H1 (cell line): ENCODE measurements at regions not wholly inside any gene's neighbourhood (a gene's known extent, or its start where the extent isn't known, plus 50 kb on each side); places are given as distances from the start of the nearest gene placed in this dataset.

Experiments
- CTCF ChIA-PET: fragments of 300-600 bp; sonication (Branson Sonifier 250); formaldehyde crosslinking; loops from one replicate; lab custom pipeline; 2021; ENCODE audit not compliant: partially characterized antibody; lab: Charles Lee
- POLR2A ChIA-PET: fragments of 300-600 bp; sonication (Branson Sonifier 250); formaldehyde crosslinking; loops from one replicate; lab custom pipeline; 2021; ENCODE audit warnings: inconsistent platforms; ENCODE audit not compliant: partially characterized antibody; lab: Charles Lee
- DNase-seq, 2 experiments: peaks; one replicate each; pipeline versions ENCODE4 v3.0.0 to v3.0.0-alpha.2; 2010 to 2022; ENCODE audit warnings: low spot score in 2 of 2, low read depth in 1 of 2, mixed read lengths in 1 of 2
- FAIRE-seq: peaks from 2 replicates; lab custom pipeline; 2011; peaks lifted over from hg19 to GRCh38; lab: Jason Lieb, UNC
- H2AFZ ChIP-seq: 2 replicates; pipeline ENCODE4 v1.8.1; 2012; ENCODE audit warnings: low read length, inconsistent platforms
- H2AK5ac ChIP-seq: 2 replicates; pipeline ENCODE4 v1.6.1; 2013; ENCODE audit warnings: low read depth, low read length
- H2BK120ac ChIP-seq: replicated peaks from 2 replicates; pipeline ENCODE3; 2013; ENCODE audit warnings: low read depth, low read length, inconsistent platforms
- H2BK12ac ChIP-seq: 2 replicates; pipeline ENCODE4 v1.6.1; 2013; ENCODE audit warnings: low read depth, low read length
- H2BK15ac ChIP-seq: 2 replicates; pipeline ENCODE4 v1.6.1; 2013; ENCODE audit warnings: low read length
- H2BK20ac ChIP-seq: 2 replicates; pipeline ENCODE4 v1.6.1; 2013; ENCODE audit warnings: low read length
- H2BK5ac ChIP-seq: 2 replicates; pipeline ENCODE4 v1.6.1; 2013; ENCODE audit warnings: low read depth, low read length
- H3K14ac ChIP-seq: 2 replicates; pipeline ENCODE4 v1.6.1; 2013; ENCODE audit warnings: inconsistent platforms; ENCODE audit not compliant: insufficient read length
- H3K18ac ChIP-seq: 2 replicates; pipeline ENCODE4 v1.6.1; 2013; ENCODE audit warnings: low read length; ENCODE audit errors: extremely low read depth
- H3K23ac ChIP-seq: 2 replicates; pipeline ENCODE4 v1.6.1; 2013; ENCODE audit warnings: inconsistent platforms; ENCODE audit not compliant: insufficient read length
- H3K23me2 ChIP-seq: 2 replicates; pipeline ENCODE4 v1.6.1; 2013; ENCODE audit warnings: low read depth, low read length
- H3K27ac ChIP-seq: 2 replicates; pipeline ENCODE4 v1.6.1; 2011; ENCODE audit warnings: low read depth, low read length, inconsistent platforms
- H3K27me3 ChIP-seq, 4 experiments: replicated peaks in 1 of 4; 1 replicate in 1 of 4; 2 replicates in 3 of 4; pipeline versions ENCODE4 v1.6.1 to v1.8.1; 2011 to 2013; ENCODE audit warnings: low read length in 3 of 4, mild to moderate bottlenecking in 3 of 4, inconsistent platforms in 2 of 4, mixed read lengths in 2 of 4, moderate library complexity in 1 of 4; ENCODE audit not compliant: control insufficient read depth in 3 of 4, insufficient read depth in 3 of 4; ENCODE audit errors: extremely low read depth in 1 of 4
- H3K36me3 ChIP-seq, 4 experiments: 2 replicates each; pipeline versions ENCODE4 v1.6.1 to v1.8.1; 2011 to 2013; ENCODE audit warnings: mild to moderate bottlenecking in 4 of 4, low read length in 3 of 4, moderate library complexity in 2 of 4, control low read depth in 1 of 4, inconsistent platforms in 1 of 4; ENCODE audit not compliant: insufficient read depth in 4 of 4, control insufficient read depth in 2 of 4
- H3K4ac ChIP-seq: replicated peaks from 2 replicates; pipeline ENCODE3; 2013; ENCODE audit warnings: low read length, low read depth, mixed read lengths, inconsistent platforms; ENCODE audit not compliant: insufficient read length
- H3K4me1 ChIP-seq, 4 experiments: replicated peaks in 1 of 4; 1 replicate in 1 of 4; 2 replicates in 3 of 4; pipeline versions ENCODE4 v1.6.1 to v1.8.1; 2011 to 2013; ENCODE audit warnings: low read length in 3 of 4, inconsistent platforms in 2 of 4, mixed read lengths in 1 of 4; ENCODE audit not compliant: insufficient read depth in 4 of 4, control insufficient read depth in 3 of 4
- H3K4me2 ChIP-seq, 2 experiments: 2 replicates each; pipeline versions ENCODE4 v1.6.1 to v1.8.1; 2011 to 2013; ENCODE audit warnings: low read depth in 2 of 2, low read length in 2 of 2, control low read depth in 1 of 2, inconsistent platforms in 1 of 2, mild to moderate bottlenecking in 1 of 2; ENCODE audit not compliant: insufficient read depth in 1 of 2
- H3K4me3 ChIP-seq, 4 experiments: fragments of 200-600, 300-600 bp in 1 of 4; sonication (generic), shearing (Covaris generic), sonication (Bioruptor Twin) in 1 of 4; 2 replicates each; pipeline versions ENCODE4 v1.5.1 to v1.8.1; 2011 to 2016; ENCODE audit warnings: low read length in 4 of 4, low read depth in 3 of 4, control low read depth in 2 of 4, inconsistent platforms in 2 of 4, mild to moderate bottlenecking in 2 of 4, mixed read lengths in 1 of 4, moderate library complexity in 1 of 4; ENCODE audit not compliant: insufficient read depth in 2 of 4; ENCODE audit errors: extremely low read depth in 1 of 4
- H3K56ac ChIP-seq: replicated peaks from 2 replicates; pipeline ENCODE3; 2013; ENCODE audit warnings: low read depth, mild to moderate bottlenecking, mixed read lengths, low read length, inconsistent platforms; ENCODE audit not compliant: insufficient read length
- H3K79me1 ChIP-seq: 2 replicates; pipeline ENCODE4 v1.6.1; 2013; ENCODE audit warnings: low read depth, low read length, control low read depth
- H3K79me2 ChIP-seq, 2 experiments: 2 replicates each; pipeline versions ENCODE4 v1.6.1 to v1.8.1; 2012 to 2013; ENCODE audit warnings: low read length in 2 of 2, mild to moderate bottlenecking in 2 of 2, inconsistent platforms in 1 of 2; ENCODE audit not compliant: insufficient read depth in 2 of 2, control insufficient read depth in 1 of 2
- H3K9ac ChIP-seq, 4 experiments: replicated peaks in 1 of 4; 1 replicate in 1 of 4; 2 replicates in 3 of 4; pipeline versions ENCODE4 v1.6.1 to v1.8.1; 2011 to 2013; ENCODE audit warnings: low read depth in 3 of 4, low read length in 3 of 4, control low read depth in 2 of 4, mild to moderate bottlenecking in 2 of 4, moderate library complexity in 2 of 4, inconsistent platforms in 1 of 4; ENCODE audit errors: extremely low read depth in 1 of 4
- H3K9me3 ChIP-seq, 2 experiments: 2 replicates each; pipeline versions ENCODE4 v1.6.1 to v1.8.1; 2012 to 2013; ENCODE audit warnings: mild to moderate bottlenecking in 2 of 2, moderate library complexity in 2 of 2, control low read depth in 1 of 2, inconsistent platforms in 1 of 2, low read depth in 1 of 2, low read length in 1 of 2, mixed read lengths in 1 of 2; ENCODE audit not compliant: insufficient read depth in 2 of 2
- H4K20me1 ChIP-seq, 2 experiments: replicated peaks in 1 of 2; 2 replicates each; pipeline versions ENCODE3 to v1.8.1; 2011 to 2013; ENCODE audit warnings: inconsistent platforms in 2 of 2, low read length in 2 of 2, mild to moderate bottlenecking in 1 of 2; ENCODE audit not compliant: insufficient read depth in 2 of 2, control insufficient read depth in 1 of 2
- H4K5ac ChIP-seq: 2 replicates; pipeline ENCODE4 v1.6.1; 2013; ENCODE audit warnings: low read length, low read depth, mixed read lengths, inconsistent platforms; ENCODE audit not compliant: insufficient read length
- H4K8ac ChIP-seq: 2 replicates; pipeline ENCODE4 v1.8.0; 2013; ENCODE audit warnings: mild to moderate bottlenecking, moderate library complexity, low read length, inconsistent platforms; ENCODE audit not compliant: insufficient read depth; ENCODE audit errors: extremely low read depth
- H4K91ac ChIP-seq: replicated peaks from 2 replicates; pipeline ENCODE3; 2013; ENCODE audit warnings: low read length, mixed read lengths, inconsistent platforms; ENCODE audit not compliant: insufficient read length
- BCL11A ChIP-seq, 2 experiments: IDR thresholded peaks; one replicate each; pipeline ENCODE4 v1.6.1; 2011; ENCODE audit warnings: low read depth in 2 of 2, low read length in 2 of 2, mild to moderate bottlenecking in 2 of 2
- CBX5 ChIP-seq: fragments of 300-800, 300-1000 bp; sonication (generic); IDR thresholded peaks from 2 replicates; pipeline ENCODE4 v1.7.1; 2016; ENCODE audit warnings: antibody characterized with exemption, low read length, low read depth
- CHD2 ChIP-seq: IDR thresholded peaks from 2 replicates; pipeline ENCODE4 v1.6.1; 2012; ENCODE audit warnings: low read length, improper control_type of control experiment
- CTBP2 ChIP-seq: IDR thresholded peaks from 2 replicates; pipeline ENCODE4 v1.7.0; 2011; ENCODE audit warnings: borderline replicate concordance, mild to moderate bottlenecking, moderate library complexity, mixed read lengths, low read length; ENCODE audit not compliant: insufficient read depth, insufficient read length
- EGR1 ChIP-seq: IDR thresholded peaks from 2 replicates; pipeline ENCODE4 v1.6.1; 2011; ENCODE audit warnings: low read depth, low read length, borderline replicate concordance
- KDM4A ChIP-seq: IDR thresholded peaks from one replicate; pipeline ENCODE4 v1.7.1; 2012; ENCODE audit warnings: low read depth, mild to moderate bottlenecking, moderate library complexity, low read length, inconsistent platforms; ENCODE audit not compliant: severe bottlenecking
- KDM5A ChIP-seq: fragments of 200-600 bp; IDR thresholded peaks from 2 replicates; pipeline ENCODE4 v1.7.1; 2012; ENCODE audit warnings: mild to moderate bottlenecking, low read length, inconsistent platforms, mixed read lengths
- RAD21 ChIP-seq, 2 experiments: IDR thresholded peaks in 1 of 2; conservative IDR thresholded peaks in 1 of 2; 2 replicates each; pipeline ENCODE4 v1.6.1; 2011; ENCODE audit warnings: low read depth in 2 of 2, low read length in 2 of 2, improper control_type of control experiment in 1 of 2, inconsistent platforms in 1 of 2, mild to moderate bottlenecking in 1 of 2, moderate library complexity in 1 of 2
- WGBS, 2 experiments: shearing (Covaris generic) in 1 of 2; methylation state at CpG; one replicate each; pipeline versions ENCODE4 v1.1.6 to v1.1.7; 2013 to 2015; ENCODE audit warnings: low lambda C conversion rate in 2 of 2, mixed read lengths in 2 of 2, inconsistent platforms in 1 of 2, low coverage in 1 of 2, missing lambda C conversion rate in 1 of 2; ENCODE audit not compliant: insufficient replicate concordance in 2 of 2, insufficient coverage in 1 of 2, insufficient read length in 1 of 2; ENCODE audit errors: extremely low coverage in 1 of 2, missing lambda C conversion rate in 1 of 2; 5-methylcytosine and 5-hydroxymethylcytosine counted together
- TF ChIP-seq, protein P1 (sequence below): IDR thresholded peaks from 2 replicates; pipeline ENCODE4 v1.6.1; 2011; ENCODE audit warnings: low read length, improper control_type of control experiment

DNA sequence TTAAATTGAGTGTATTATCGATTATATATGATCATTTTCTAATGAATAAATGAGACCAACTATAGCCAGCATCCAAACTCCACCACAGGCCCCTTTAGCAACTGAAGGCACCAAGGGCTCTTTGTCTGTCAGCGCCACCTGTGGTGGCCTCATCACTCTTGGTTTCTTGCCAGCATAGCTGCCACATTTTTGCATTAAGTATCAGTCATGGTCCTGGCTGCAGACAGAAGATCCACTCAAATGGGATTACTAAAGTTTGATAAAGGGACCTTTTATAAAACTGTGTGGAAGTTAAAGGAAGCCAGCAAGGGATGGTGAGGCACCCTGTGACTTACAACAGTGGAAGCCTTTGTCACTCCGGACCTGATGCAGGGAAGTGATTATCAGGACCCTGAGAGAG lies 162.9 kb downstream of the C6orf118 start:
- Histone ChIP-seq H3K79me1 (no peaks in the 10 kb centered on the region), H3K27ac (no peak overlapping the region), H3K4me1 (no peaks in the 10 kb centered on the region), H4K8ac (no peak overlapping the region), H4K20me1 (no peaks in the 10 kb centered on the region), H4K5ac (no peak overlapping the region), H2AFZ (no peak overlapping the region), H3K4me2 (no peak overlapping the region), H3K23ac (no peak overlapping the region)
- POLR2A ChIA-PET, result no interaction called here
- no peak for FAIRE-seq
- TF ChIP-seq KDM5A (no peak), CHD2 (no peak), RAD21 (IDR thresholded peaks at IDR 0.05 in 1 of 2, conservative IDR thresholded peaks at IDR 0.05 in 1 of 2; ENCODE audit: low read depth in 2 of 2, low read length in 2 of 2) (no peak), EGR1 (no peak), KDM4A (no peak), BCL11A (IDR thresholded peaks at IDR 0.05; ENCODE audit: low read depth in 2 of 2, low read length in 2 of 2) (no peak), CTBP2 (no peak), CBX5 (no peak)
- TF ChIP-seq, protein P1, sequence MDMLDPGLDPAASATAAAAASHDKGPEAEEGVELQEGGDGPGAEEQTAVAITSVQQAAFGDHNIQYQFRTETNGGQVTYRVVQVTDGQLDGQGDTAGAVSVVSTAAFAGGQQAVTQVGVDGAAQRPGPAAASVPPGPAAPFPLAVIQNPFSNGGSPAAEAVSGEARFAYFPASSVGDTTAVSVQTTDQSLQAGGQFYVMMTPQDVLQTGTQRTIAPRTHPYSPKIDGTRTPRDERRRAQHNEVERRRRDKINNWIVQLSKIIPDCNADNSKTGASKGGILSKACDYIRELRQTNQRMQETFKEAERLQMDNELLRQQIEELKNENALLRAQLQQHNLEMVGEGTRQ, result no peak
- TF ChIP-seq, all 59 proteins: peak for 0
- Histone ChIP-seq H3K4me3 (no peak overlapping the region), H3K18ac (no peak overlapping the region), H2BK20ac (no peak overlapping the region), H2BK12ac (no peak overlapping the region), H2BK15ac (no peak overlapping the region), H3K36me3 (no peaks in the 10 kb centered on the region), H2AK5ac (no peak overlapping the region), H3K14ac (no peak overlapping the region), H3K9ac (no peak overlapping the region), H2BK120ac (no peak overlapping the region), H3K4ac (no peak overlapping the region), H3K56ac (no peak overlapping the region), H4K91ac (no peak overlapping the region), H3K27me3 (no peaks in the 10 kb centered on the region), H3K9me3 (no peaks in the 10 kb centered on the region; a peak in 1 of 4 replicates), H2BK5ac (no peak overlapping the region), H3K23me2 (no peaks in the 10 kb centered on the region), H3K79me2 (no peaks in the 10 kb centered on the region)
- CTCF ChIA-PET, result interaction anchor here (0.7 kb wide), 1 partner anchor 28 kb away, joined by 3 read pairs; no protein-coding TSS in a partner anchor
- 93% methylated on average over 3 of the region's 3 CpGs; no CpG with 5 or more reads in 1 of the 2 experiments for WGBS, 2 experiments
- no peak for DNase-seq
